ENCODE measurements at regions not wholly inside any gene's neighbourhood (a gene's known extent, or its start where the extent isn't known, plus 50 kb on each side); places are given as distances from the start of the nearest gene placed in this dataset.

DNA sequence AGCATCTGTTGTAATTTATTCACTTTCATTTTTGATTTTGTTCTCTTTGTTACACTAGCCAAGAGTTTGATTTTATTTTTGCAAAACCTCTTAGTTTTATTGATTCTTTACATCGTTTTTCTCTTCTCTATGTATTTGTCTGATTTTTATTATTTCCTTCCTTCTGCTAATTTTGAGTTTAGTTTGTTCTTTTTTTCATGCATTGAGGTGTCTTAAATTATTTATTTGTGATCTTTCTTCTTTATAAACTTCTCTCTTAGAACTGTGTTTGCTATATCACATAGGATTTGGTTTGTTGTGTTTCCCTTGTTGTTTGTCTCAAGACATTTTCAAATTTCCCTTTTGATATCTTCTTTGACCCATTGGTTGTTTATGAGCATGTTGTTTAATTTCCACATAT is 51.7 kb upstream of the NFKBIA start:
- Mint-ChIP-seq H3K27me3 (peaks cover 14% of the 10 kb centered on the region), H3K4me3 (no peak overlapping the region), H3K4me1 (no peaks in the 10 kb centered on the region), H3K9me3 (peaks cover 9% of the 10 kb centered on the region), H3K27ac (no peak overlapping the region), H3K36me3 (ENCODE audit: low read depth) (peaks cover 7% of the 10 kb centered on the region)
- ChIA-PET CTCF (no interaction called here), POLR2A (no interaction called here)
- DNase-seq, result no peak

DNA sequence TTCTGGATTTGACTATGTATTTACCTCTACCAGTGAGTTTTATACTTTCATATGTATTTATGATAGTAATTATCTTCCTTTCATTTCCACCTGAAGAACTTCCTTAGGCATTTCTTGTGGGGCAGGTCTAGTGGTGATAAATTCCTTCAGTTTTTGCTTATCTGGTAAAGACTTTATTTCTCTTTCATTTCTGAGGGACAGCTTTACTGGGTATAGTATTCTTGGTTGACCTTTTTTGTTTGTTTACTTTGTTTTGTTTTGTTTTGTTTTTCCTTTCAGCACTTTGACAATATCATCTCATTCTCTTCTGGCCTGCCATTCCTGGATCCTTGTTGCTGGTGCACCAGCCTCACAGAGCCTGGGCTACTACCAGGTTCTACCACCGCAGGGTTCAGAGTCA is 53.9 kb upstream of the NFKBIA start:
- peaks cover 7% of the 10 kb centered on the region for H3K36me3 Mint-ChIP-seq (ENCODE audit: low read depth)
- H3K27ac Mint-ChIP-seq, result no peak overlapping the region
- H3K4me3 Mint-ChIP-seq, result no peak overlapping the region
- no peak for DNase-seq
- peaks cover 7% of the 10 kb centered on the region for H3K27me3 Mint-ChIP-seq
- ChIA-PET CTCF (no interaction called here), POLR2A (no interaction called here)
- H3K4me1 Mint-ChIP-seq, result no peaks in the 10 kb centered on the region
- peaks cover 9% of the 10 kb centered on the region for H3K9me3 Mint-ChIP-seq

DNA sequence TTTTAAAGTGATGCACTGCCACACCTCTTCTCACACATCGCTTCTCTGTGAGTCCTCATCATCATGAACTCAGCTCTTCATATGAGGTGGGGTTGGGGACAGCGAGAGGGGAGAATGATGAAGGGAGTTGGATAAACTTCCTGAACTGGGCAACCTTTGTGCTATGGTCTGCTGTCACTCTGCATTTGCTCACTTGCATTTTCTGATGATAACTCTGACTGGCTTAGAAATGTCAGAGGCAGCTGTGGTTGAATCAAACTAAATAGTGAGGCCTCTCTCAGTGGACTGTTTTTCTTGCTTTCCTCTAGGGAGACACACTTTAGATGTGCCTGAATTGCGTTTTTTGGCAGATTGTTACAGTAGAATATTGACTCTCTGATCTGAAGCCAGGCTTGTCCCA is 55.2 kb upstream of the NFKBIA start:
- no peaks in the 10 kb centered on the region for H3K4me1 Mint-ChIP-seq
- H3K27ac Mint-ChIP-seq, result no peak overlapping the region
- ChIA-PET CTCF (no interaction called here), POLR2A (no interaction called here)
- peaks cover 9% of the 10 kb centered on the region for H3K9me3 Mint-ChIP-seq
- H3K36me3 Mint-ChIP-seq (ENCODE audit: low read depth), result peaks cover 7% of the 10 kb centered on the region
- peaks cover 8% of the 10 kb centered on the region for H3K27me3 Mint-ChIP-seq
- DNase-seq, result no peak
- H3K4me3 Mint-ChIP-seq, result no peak overlapping the region

DNA sequence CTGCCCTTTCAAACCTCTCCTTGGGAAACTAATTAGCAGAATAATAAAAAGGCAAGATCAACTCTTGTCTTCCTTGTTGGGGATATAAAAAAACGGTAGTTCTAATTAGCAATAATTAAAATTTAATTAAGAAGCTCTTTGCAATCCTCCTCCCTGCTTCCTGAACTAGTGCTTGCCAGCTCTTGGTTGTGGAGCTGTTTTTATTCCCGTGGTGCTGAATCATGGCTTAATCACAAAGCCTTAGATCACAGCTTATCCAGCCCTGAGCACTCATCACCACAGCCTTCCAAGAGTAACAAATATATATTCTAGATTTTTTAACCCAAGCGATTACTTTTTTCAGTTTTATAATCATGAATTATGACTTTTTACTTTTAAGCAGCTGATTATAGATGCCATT is 63.2 kb upstream of the INSM2 start:
- no peaks in the 10 kb centered on the region for H3K4me1 Mint-ChIP-seq

DNA sequence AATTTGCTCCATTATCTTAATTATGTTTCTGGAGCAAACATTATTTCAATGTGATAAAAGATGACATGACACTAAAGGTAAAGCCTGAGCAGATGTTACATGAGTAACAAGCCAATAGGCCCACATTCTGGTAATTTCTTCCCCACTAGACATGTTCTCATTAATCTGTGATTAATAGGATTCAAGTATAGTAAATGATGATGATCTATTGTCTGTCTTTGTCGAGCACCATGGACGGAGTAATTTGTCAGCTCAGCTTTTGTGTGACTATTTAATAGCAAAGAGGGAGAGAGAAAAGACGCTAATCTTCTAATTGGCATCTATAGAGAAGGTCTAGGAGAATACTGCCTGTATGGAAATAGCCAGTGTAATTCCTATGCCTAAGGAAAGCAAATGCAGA is 62.2 kb upstream of the INSM2 start:
- POLR2A ChIA-PET, result no interaction called here
- Mint-ChIP-seq H3K4me3 (no peak overlapping the region), H3K9me3 (no peaks in the 10 kb centered on the region), H3K27me3 (peaks cover 33% of the 10 kb centered on the region), H3K4me1 (no peaks in the 10 kb centered on the region), H3K27ac (no peak overlapping the region), H3K36me3 (ENCODE audit: low read depth) (no peaks in the 10 kb centered on the region)
- DNase-seq, result no peak
- CTCF ChIA-PET, result no interaction called here

More for the DNA sequence above, 63.2 kb upstream of the INSM2 start:
- Mint-ChIP-seq H3K27ac (no peak overlapping the region), H3K9me3 (no peaks in the 10 kb centered on the region), H3K4me3 (no peak overlapping the region), H3K36me3 (ENCODE audit: low read depth) (no peaks in the 10 kb centered on the region), H3K27me3 (peaks cover 33% of the 10 kb centered on the region)
- CTCF ChIA-PET, result interaction anchor here (1.3 kb wide), 1 partner anchor 32 kb away, joined by 3 read pairs; no protein-coding TSS in a partner anchor
- POLR2A ChIA-PET, result no interaction called here
- no peak for DNase-seq

GRCh38 chr14:35474323-35474722 is 59.6 kb upstream of the INSM2 start:
- Mint-ChIP-seq H3K27ac (no peak overlapping the region), H3K4me3 (no peak overlapping the region), H3K9me3 (no peaks in the 10 kb centered on the region), H3K27me3 (peaks cover 30% of the 10 kb centered on the region), H3K4me1 (no peaks in the 10 kb centered on the region), H3K36me3 (ENCODE audit: low read depth) (no peaks in the 10 kb centered on the region)
- no peak for DNase-seq
- ChIA-PET POLR2A (no interaction called here), CTCF (no interaction called here)

DNA sequence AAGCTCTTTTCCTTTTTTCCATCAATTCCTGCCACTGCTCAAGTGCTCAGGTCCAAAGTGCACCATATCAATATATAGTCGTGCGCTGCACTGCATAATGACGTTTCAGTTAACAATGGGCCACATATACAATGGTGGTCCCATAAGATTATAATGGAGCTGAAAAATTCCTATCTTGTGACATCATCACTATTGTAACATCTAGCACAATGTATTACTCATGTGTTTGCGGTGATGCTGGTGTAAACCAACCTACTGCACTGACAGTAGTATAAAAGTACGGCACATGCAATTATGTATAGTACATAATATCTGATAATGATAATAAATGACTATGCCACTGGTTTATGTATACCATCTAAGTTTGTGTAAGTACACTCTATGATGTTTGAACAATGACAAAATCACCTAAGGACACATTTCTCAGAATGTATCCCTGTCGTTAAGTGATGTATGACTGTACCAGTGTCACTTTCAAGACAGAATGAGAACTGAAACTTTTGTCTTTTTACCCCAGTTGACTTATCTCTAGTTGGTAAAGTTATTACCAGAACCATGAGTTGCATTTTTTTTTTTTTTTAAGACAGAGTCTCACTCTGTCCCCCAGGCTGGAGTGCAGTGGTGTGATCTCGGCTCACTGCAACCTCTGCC is 53.7 kb upstream of the INSM2 start:
- H3K4me1 Mint-ChIP-seq, result peaks cover 11% of the 10 kb centered on the region
- DNase-seq, result no peak
- H3K27me3 Mint-ChIP-seq, result peaks cover 4% of the 10 kb centered on the region
- H3K27ac Mint-ChIP-seq, result no peak overlapping the region
- ChIA-PET CTCF (no interaction called here), POLR2A (no interaction called here)
- H3K36me3 Mint-ChIP-seq (ENCODE audit: low read depth), result no peaks in the 10 kb centered on the region
- no peak overlapping the region for H3K4me3 Mint-ChIP-seq
- H3K9me3 Mint-ChIP-seq, result no peaks in the 10 kb centered on the region

DNA sequence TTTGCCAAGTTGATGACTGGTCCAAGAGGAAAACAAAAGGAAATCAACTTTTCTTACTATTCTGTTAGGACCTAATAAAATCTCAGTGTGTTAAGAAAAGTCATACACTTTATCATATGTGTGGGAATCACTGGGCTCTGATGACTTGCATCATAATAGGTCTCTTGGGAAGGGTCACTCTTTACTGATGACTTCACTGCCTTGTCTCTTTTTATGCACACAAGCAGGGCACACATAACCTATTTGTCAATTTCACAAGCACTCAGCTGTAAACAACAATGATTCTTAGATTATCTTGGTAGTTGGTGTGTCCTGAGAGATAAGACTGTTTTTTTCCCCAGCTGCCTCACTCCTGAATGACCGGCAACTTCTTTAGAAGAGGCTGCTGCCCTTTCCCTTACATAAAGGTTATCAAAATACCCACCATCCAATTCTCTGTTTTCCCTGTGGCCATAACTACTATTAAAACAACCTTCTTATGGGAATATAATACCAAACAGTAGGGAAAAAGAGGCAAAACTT is 50.9 kb upstream of the INSM2 start:
- POLR2A ChIA-PET, result no interaction called here
- H3K4me1 Mint-ChIP-seq, result peaks cover 11% of the 10 kb centered on the region
- H3K9me3 Mint-ChIP-seq, result no peaks in the 10 kb centered on the region
- no peak overlapping the region for H3K27ac Mint-ChIP-seq
- H3K36me3 Mint-ChIP-seq (ENCODE audit: low read depth), result no peaks in the 10 kb centered on the region
- H3K4me3 Mint-ChIP-seq, result no peak overlapping the region
- no peak for DNase-seq
- CTCF ChIA-PET, result no interaction called here
- no peaks in the 10 kb centered on the region for H3K27me3 Mint-ChIP-seq
